A549 (cell line): ENCODE measurements at regions not wholly inside any gene's neighbourhood (a gene's known extent, or its start where the extent isn't known, plus 50 kb on each side); places are given as distances from the start of the nearest gene placed in this dataset.

Experiments
- BHLHE40 ChIP-seq: IDR thresholded peaks from 2 replicates; pipeline ENCODE4 v1.6.1; 2012; ENCODE audit warnings: low read depth, low read length, inconsistent platforms
- CHD4 ChIP-seq: fragments of 200-600 bp; sonication (generic); IDR thresholded peaks from 2 replicates; pipeline ENCODE4 v1.6.1; 2016; ENCODE audit warnings: antibody characterized with exemption, mild to moderate bottlenecking, borderline replicate concordance
- CTCF ChIP-seq: fragments of >200 bp; sonication (Bioruptor Twin); formaldehyde crosslinking; IDR thresholded peaks from 3 replicates; pipeline ENCODE4 v1.5.1; 2016
- EHMT2 ChIP-seq: fragments of 200-600 bp; sonication (generic); IDR thresholded peaks from 2 replicates; pipeline ENCODE4 v1.6.1; 2016; ENCODE audit warnings: antibody characterized with exemption, low read depth, mild to moderate bottlenecking, moderate library complexity
- EP300 ChIP-seq, 2 experiments: fragments of >200 bp; sonication (Bioruptor Twin); formaldehyde crosslinking; IDR thresholded peaks; 2 replicates in 1 of 2; 3 replicates in 1 of 2; pipeline ENCODE4 v1.6.1; 2016 to 2017
- KDM1A ChIP-seq: fragments of 200-600 bp; sonication (generic); IDR thresholded peaks from 2 replicates; pipeline ENCODE4 v1.6.1; 2016; ENCODE audit warnings: low read depth, mild to moderate bottlenecking
- MAX ChIP-seq: IDR thresholded peaks from 2 replicates; pipeline ENCODE4 v1.6.1; 2012
- PHF8 ChIP-seq: fragments of 200-600 bp; sonication (generic); IDR thresholded peaks from 2 replicates; pipeline ENCODE4 v1.6.1; 2016; ENCODE audit warnings: low read depth, mild to moderate bottlenecking, antibody characterized with exemption, moderate library complexity, borderline replicate concordance
- POLR2A ChIP-seq: IDR thresholded peaks from 2 replicates; pipeline ENCODE4 v1.6.1; 2012; ENCODE audit warnings: mild to moderate bottlenecking, low read length
- POLR2AphosphoS2 ChIP-seq: conservative IDR thresholded peaks from 2 replicates; pipeline ENCODE4 v1.6.1; 2012; ENCODE audit warnings: low read length, improper control_type of control experiment, inconsistent platforms
- REST ChIP-seq: fragments of 200-600 bp; sonication (generic); IDR thresholded peaks from 2 replicates; pipeline ENCODE4 v1.6.1; 2016; ENCODE audit warnings: antibody characterized with exemption, mild to moderate bottlenecking, moderate library complexity

GRCh38 chr4:8780086-8780485 is 91.6 kb downstream of the HMX1 start:
- TF ChIP-seq EP300 (IDR thresholded peaks at IDR 0.05) (no peak), EHMT2 (no peak), KDM1A (no peak), CTCF (no peak), MAX (no peak), POLR2AphosphoS2 (no peak), REST (no peak), BHLHE40 (no peak), POLR2A (no peak), PHF8 (no peak), CHD4 (no peak)
